ENCODE measurements at regions not wholly inside any gene's neighbourhood (a gene's known extent, or its start where the extent isn't known, plus 50 kb on each side); places are given as distances from the start of the nearest gene placed in this dataset.

GRCh38 chr1:244344001-244344400 is 107.7 kb downstream of the ADSS2 start:
- no peak overlapping the region for H3K27ac ChIP-seq (ENCODE audit: low read depth in 2 of 2, low read length in 2 of 2)
- no peaks in the 10 kb centered on the region for H3K36me3 ChIP-seq (ENCODE audit: control insufficient read depth in 2 of 3, insufficient read depth in 3 of 3, low read length in 3 of 3)
- no peak overlapping the region for H3K9ac ChIP-seq (ENCODE audit: low read length in 3 of 3)
- DNase-seq (no peak), FAIRE-seq (no peak)
- H3K4me1 ChIP-seq (ENCODE audit: control insufficient read depth in 2 of 3, insufficient read depth in 2 of 3, low read depth in 1 of 3, low read length in 3 of 3): no peaks in the 10 kb centered on the region
- H3K9me3 ChIP-seq (ENCODE audit: control insufficient read depth in 2 of 3, insufficient read depth in 1 of 3, low read length in 3 of 3): no peaks in the 10 kb centered on the region
- H3K4me3 ChIP-seq (ENCODE audit: low read length in 3 of 3): no peak overlapping the region
- H3K27me3 ChIP-seq (ENCODE audit: control insufficient read depth, insufficient read depth, low read length): no peaks in the 10 kb centered on the region
- intact Hi-C loops (cut with DNase I): no loop called here
- TF ChIP-seq CTCF (IDR thresholded peaks at IDR 0.05; ENCODE audit: borderline replicate concordance, extremely low read depth, insufficient read depth): no peak

GRCh38 chr1:244346972-244347618 is 104.6 kb downstream of the ADSS2 start:
- H3K27ac ChIP-seq (ENCODE audit: low read depth in 2 of 2, low read length in 2 of 2): no peak overlapping the region
- H3K36me3 ChIP-seq (ENCODE audit: control insufficient read depth in 2 of 3, insufficient read depth in 3 of 3, low read length in 3 of 3): no peaks in the 10 kb centered on the region
- no peaks in the 10 kb centered on the region for H3K9me3 ChIP-seq (ENCODE audit: control insufficient read depth in 2 of 3, insufficient read depth in 1 of 3, low read length in 3 of 3)
- DNase-seq (no peak), FAIRE-seq (no peak)
- H3K4me3 ChIP-seq (ENCODE audit: low read length in 3 of 3): no peak overlapping the region
- no peak overlapping the region for H3K9ac ChIP-seq (ENCODE audit: low read length in 3 of 3)
- intact Hi-C loops (cut with DNase I): no loop called here
- TF ChIP-seq CTCF (IDR thresholded peaks at IDR 0.05; ENCODE audit: borderline replicate concordance, extremely low read depth, insufficient read depth): no peak
- no peaks in the 10 kb centered on the region for H3K4me1 ChIP-seq (ENCODE audit: control insufficient read depth in 2 of 3, insufficient read depth in 2 of 3, low read depth in 1 of 3, low read length in 3 of 3)
- no peaks in the 10 kb centered on the region for H3K27me3 ChIP-seq (ENCODE audit: control insufficient read depth, insufficient read depth, low read length)

DNA sequence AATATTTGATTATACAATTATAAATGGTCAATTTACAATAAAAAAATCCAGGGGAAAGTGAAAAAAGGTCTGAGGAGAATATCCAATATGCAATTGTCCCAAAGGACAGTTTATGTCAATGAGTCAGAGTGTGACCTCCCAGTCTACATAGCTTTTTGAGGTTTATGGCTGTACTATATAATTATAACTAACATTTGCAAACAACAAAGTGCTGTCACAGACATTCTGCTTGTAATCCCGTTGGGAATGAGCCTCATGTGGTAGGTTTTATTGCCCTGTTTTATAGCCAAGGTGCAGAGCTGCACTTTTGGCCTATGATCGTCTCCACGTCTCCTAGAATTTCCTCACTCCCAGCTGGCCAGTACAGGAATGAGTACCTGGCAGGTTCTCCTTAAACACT is 103.8 kb downstream of the ADSS2 start:
- no peak overlapping the region for H3K27ac ChIP-seq (ENCODE audit: low read depth in 2 of 2, low read length in 2 of 2)
- no peak overlapping the region for H3K9ac ChIP-seq (ENCODE audit: low read length in 3 of 3)
- H3K27me3 ChIP-seq (ENCODE audit: control insufficient read depth, insufficient read depth, low read length): no peaks in the 10 kb centered on the region
- no peak for TF ChIP-seq CTCF (IDR thresholded peaks at IDR 0.05; ENCODE audit: borderline replicate concordance, extremely low read depth, insufficient read depth)
- H3K36me3 ChIP-seq (ENCODE audit: control insufficient read depth in 2 of 3, insufficient read depth in 3 of 3, low read length in 3 of 3): no peaks in the 10 kb centered on the region
- H3K9me3 ChIP-seq (ENCODE audit: control insufficient read depth in 2 of 3, insufficient read depth in 1 of 3, low read length in 3 of 3): no peaks in the 10 kb centered on the region
- intact Hi-C loops (cut with DNase I): no loop called here
- DNase-seq (peak in 1 of 5 donors; percentile 8), FAIRE-seq (no peak)
- no peak overlapping the region for H3K4me3 ChIP-seq (ENCODE audit: low read length in 3 of 3)
- peaks cover 0 to 4% (median 0%) of the 10 kb centered on the region in 3 donors for H3K4me1 ChIP-seq (ENCODE audit: control insufficient read depth in 2 of 3, insufficient read depth in 2 of 3, low read depth in 1 of 3, low read length in 3 of 3)

GRCh38 chr1:244349103-244349531 is 102.6 kb downstream of the ADSS2 start:
- no peak overlapping the region for H3K9ac ChIP-seq (ENCODE audit: low read length in 3 of 3)

More at GRCh38 chr1:244349103-244349531, 102.6 kb downstream of the ADSS2 start:
- Histone ChIP-seq H3K9me3 (ENCODE audit: control insufficient read depth in 2 of 3, insufficient read depth in 1 of 3, low read length in 3 of 3) (no peaks in the 10 kb centered on the region), H3K4me3 (ENCODE audit: low read length in 3 of 3) (no peak overlapping the region), H3K36me3 (ENCODE audit: control insufficient read depth in 2 of 3, insufficient read depth in 3 of 3, low read length in 3 of 3) (no peaks in the 10 kb centered on the region), H3K27me3 (ENCODE audit: control insufficient read depth, insufficient read depth, low read length) (no peaks in the 10 kb centered on the region), H3K4me1 (ENCODE audit: control insufficient read depth in 2 of 3, insufficient read depth in 2 of 3, low read depth in 1 of 3, low read length in 3 of 3) (peaks cover 0 to 4% (median 0%) of the 10 kb centered on the region in 3 donors), H3K27ac (ENCODE audit: low read depth in 2 of 2, low read length in 2 of 2) (no peak overlapping the region)
- no peak for FAIRE-seq
- no peak for DNase-seq
- no peak for TF ChIP-seq CTCF (IDR thresholded peaks at IDR 0.05; ENCODE audit: borderline replicate concordance, extremely low read depth, insufficient read depth)
- intact Hi-C loops (cut with DNase I): no loop called here

Measured in kidney (tissue), 13 donors.